ENCODE measurements at regions not wholly inside any gene's neighbourhood (a gene's known extent, or its start where the extent isn't known, plus 50 kb on each side); places are given as distances from the start of the nearest gene placed in this dataset.

DNA sequence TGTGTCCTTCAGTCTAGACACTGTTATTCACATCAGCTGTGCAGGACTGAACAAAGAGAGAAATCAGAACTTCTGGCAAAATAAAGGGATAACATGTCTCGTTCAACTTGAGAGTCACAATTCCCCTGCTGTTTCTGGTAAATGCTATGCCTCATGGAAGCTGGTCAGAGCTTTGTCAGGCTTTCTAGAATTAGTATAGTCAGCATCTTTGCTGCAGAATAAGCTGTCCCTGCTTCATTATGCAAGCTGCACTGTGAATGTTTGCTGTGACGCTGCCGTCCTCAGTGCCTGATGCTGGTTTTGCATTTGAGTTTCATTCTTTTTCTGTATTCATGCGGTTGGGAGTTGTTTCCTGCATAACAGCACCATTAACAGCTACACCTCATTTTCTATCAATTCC lies 96.4 kb upstream of the KCNJ6 start:
- Mint-ChIP-seq H3K9me3 (peaks cover 5% of the 10 kb centered on the region), H3K27me3 (peaks cover 13 to 28% of the 10 kb centered on the region in 2 donors), H3K36me3 (no peaks in the 10 kb centered on the region), H3K27ac (no peak overlapping the region), H3K4me1 (ENCODE audit: low read depth in 2 of 2) (no peaks in the 10 kb centered on the region), H3K4me3 (no peak overlapping the region)
- ATAC-seq = no peak
- DNase-seq (ENCODE audit: low spot score) = no peak

DNA sequence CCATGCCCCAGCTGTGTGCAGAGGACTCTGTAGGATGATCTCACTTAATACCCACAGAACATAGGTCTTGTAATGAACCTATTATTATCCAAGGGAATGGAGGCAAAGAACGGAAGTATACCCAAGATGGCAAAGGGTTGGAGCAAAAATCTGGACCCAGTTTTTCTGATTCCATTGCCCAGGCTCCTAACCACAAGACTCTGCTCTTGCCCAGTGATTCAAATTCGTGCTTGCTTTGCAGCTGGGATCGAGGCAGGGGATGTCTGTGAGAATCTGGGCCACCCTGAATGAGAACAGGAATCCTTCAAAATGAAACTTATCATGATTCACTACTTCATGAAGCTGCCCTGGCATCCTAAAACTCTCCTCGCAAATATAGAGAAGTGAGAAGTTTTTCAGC lies 97.5 kb upstream of the KCNJ6 start:
- Mint-ChIP-seq H3K4me1 (ENCODE audit: low read depth in 2 of 2) (no peaks in the 10 kb centered on the region), H3K4me3 (no peak overlapping the region), H3K36me3 (no peaks in the 10 kb centered on the region), H3K9me3 (peaks cover 5% of the 10 kb centered on the region), H3K27ac (no peak overlapping the region), H3K27me3 (peaks cover 14 to 28% of the 10 kb centered on the region in 2 donors)
- ATAC-seq (no peak), DNase-seq (ENCODE audit: low spot score) (no peak)

- no peak for DNase-seq (ENCODE audit: low spot score)
- Mint-ChIP-seq H3K4me3 (no peak overlapping the region), H3K9me3 (peaks cover 5% of the 10 kb centered on the region), H3K27me3 (peaks cover 12 to 23% of the 10 kb centered on the region in 2 donors), H3K4me1 (ENCODE audit: low read depth in 2 of 2) (no peaks in the 10 kb centered on the region), H3K36me3 (no peaks in the 10 kb centered on the region), H3K27ac (no peak overlapping the region)
- ATAC-seq = no peak
These were observed 98.0 kb upstream of the KCNJ6 start for GRCh38 chr21:38014298-38014697.

DNA sequence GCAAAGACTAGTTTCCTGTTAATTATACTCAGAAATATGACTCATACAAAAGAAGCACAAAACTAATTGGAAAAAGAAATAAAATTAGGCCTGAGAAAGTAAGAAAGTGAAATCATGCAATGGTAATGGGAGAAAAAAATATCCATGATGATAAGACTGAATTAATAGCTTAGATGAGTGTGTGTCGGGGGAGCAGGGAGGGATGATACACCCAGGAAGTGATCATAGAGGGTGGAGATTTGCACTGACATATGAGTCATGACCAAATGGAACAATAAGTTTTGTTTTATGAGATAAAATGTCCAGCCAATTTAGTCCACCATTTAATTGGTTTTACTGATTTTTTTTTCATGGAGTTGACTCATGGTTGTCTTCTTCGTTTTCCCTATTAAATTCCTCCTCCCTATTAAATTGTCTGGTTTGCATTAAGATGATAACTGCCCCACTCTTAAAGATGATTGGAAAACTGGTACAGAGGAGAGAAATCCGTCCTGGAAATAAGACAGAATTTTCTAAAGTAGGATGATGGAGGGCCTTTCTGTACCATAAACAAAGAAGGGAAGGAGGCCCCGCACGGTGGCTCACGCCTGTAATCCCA lies 111.7 kb upstream of the KCNJ6 start:
- Mint-ChIP-seq H3K27ac (no peak overlapping the region), H3K27me3 (peaks cover 0 to 17% of the 10 kb centered on the region in 2 donors), H3K4me1 (ENCODE audit: low read depth in 2 of 2) (no peaks in the 10 kb centered on the region), H3K9me3 (no peaks in the 10 kb centered on the region), H3K36me3 (no peaks in the 10 kb centered on the region), H3K4me3 (no peak overlapping the region)
- no peak for ATAC-seq
- DNase-seq (ENCODE audit: low spot score) = no peak

DNA sequence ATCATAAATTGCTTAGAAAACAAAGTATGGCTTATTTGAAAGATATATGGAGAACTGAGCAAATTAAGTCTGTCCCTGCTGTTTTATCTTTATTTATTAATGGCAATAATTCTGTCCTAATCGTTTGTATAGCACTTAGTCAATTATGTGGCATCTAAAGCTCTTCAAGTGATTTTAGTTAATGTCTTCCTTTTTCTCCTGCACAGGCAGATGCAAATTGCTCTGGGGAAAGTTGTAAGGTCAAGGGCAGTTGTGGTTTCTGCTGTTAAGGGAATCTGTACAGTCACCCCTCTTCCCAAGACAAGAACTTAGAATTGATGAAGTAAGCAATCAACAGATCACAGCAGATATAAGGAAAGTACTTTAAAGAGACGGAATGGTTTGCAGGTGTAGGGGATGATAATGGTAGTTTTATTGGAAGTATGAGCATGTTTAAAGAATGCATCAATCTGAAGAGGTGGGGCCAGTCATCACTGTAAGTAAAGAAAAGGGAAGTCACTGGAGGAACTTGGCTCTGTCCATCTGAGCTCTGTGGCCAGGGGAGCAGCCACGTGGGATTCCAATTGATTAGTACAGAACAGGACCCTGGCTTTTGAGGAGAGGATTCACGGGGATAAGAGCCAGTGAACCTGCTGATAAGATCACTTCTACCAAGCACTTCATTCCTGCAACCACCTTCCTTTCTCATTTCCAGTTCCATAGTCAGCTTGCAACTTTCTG lies 116.0 kb upstream of the KCNJ6 start:
- Mint-ChIP-seq H3K27ac (no peak overlapping the region), H3K36me3 (no peaks in the 10 kb centered on the region), H3K9me3 (no peaks in the 10 kb centered on the region)

DNA sequence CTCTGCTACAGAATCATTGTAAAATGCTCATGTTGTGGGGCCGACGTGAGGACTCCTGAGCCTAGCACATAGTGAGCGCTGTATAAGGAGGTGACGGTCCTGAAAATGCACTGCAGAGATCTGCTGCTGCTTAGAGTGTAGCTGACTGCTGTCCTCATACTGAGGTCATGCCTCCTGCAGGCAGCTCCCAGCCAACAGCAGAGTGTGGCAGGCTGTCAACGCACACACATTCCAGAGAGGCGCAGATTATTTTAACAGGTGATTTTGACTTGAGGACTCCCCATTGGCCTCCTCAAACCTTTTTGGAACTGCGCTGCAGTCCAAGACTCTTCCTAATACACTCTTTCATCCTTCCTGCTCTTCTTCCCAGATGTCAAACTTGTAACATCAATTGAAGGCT lies 119.8 kb upstream of the KCNJ6 start:
- DNase-seq (ENCODE audit: low spot score) (no peak), ATAC-seq (peak in 1 of 2 donors; percentile 48)
- H3K9me3 Mint-ChIP-seq = no peaks in the 10 kb centered on the region
- H3K27ac Mint-ChIP-seq = no peak overlapping the region
- H3K27me3 Mint-ChIP-seq = peaks cover 13 to 23% of the 10 kb centered on the region in 2 donors
- H3K4me1 Mint-ChIP-seq (ENCODE audit: low read depth in 2 of 2) = no peaks in the 10 kb centered on the region
- no peak overlapping the region for H3K4me3 Mint-ChIP-seq
- H3K36me3 Mint-ChIP-seq = no peaks in the 10 kb centered on the region

More for the DNA sequence above, 116.0 kb upstream of the KCNJ6 start:
- H3K4me3 Mint-ChIP-seq = no peak overlapping the region
- ATAC-seq (no peak), DNase-seq (ENCODE audit: low spot score) (no peak)
- H3K4me1 Mint-ChIP-seq (ENCODE audit: low read depth in 2 of 2) = no peaks in the 10 kb centered on the region
- H3K27me3 Mint-ChIP-seq = peaks cover 13 to 19% of the 10 kb centered on the region in 2 donors

GRCh38 chr21:38037416-38037815 lies 121.2 kb upstream of the KCNJ6 start:
- Mint-ChIP-seq H3K27ac (no peak overlapping the region), H3K4me3 (no peak overlapping the region), H3K36me3 (no peaks in the 10 kb centered on the region), H3K4me1 (ENCODE audit: low read depth in 2 of 2) (no peaks in the 10 kb centered on the region), H3K9me3 (no peaks in the 10 kb centered on the region), H3K27me3 (peaks cover 13 to 20% of the 10 kb centered on the region in 2 donors)
- DNase-seq (ENCODE audit: low spot score) = no peak
- ATAC-seq = no peak

DNA sequence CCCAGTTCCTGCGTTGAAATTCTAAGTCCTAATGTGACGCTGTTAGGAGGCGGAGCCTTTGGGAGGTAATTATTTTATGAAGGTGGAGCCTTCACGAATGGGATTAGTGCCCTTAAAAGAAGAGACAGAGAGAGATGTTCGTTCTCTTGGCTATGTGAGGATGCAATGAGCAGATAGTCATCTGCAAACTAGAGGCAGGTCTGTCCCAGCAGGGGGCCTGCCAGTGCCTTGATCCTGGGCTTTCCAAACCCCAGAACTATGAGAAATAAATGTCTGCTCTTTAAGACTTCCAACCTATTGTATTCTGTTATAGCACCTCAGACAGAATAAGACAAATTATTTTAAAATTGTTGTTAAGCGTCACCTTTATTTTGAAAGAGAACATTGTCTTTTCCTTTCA lies 123.1 kb upstream of the KCNJ6 start:
- H3K36me3 Mint-ChIP-seq = no peaks in the 10 kb centered on the region

DNA sequence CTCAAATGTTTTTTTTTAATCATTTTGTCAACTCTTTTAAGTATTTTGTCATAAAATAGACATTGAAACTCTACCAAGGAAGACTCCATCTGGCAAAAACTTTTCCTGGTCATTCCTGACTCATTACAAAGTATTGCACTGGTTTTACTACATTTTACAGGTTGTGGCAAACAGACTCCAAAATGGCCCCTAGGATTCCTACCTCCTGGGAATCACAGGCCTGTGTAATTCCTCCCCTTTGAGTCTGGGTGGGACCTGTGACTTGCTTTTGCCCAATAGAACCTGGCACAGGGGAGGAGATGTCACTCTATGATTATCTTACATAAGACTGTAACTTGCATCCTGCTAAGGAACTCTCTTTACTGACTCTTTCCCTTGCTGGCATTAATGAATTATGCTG lies 123.6 kb upstream of the KCNJ6 start:
- no peaks in the 10 kb centered on the region for H3K9me3 Mint-ChIP-seq
- no peak overlapping the region for H3K4me3 Mint-ChIP-seq
- no peak for ATAC-seq
- no peak for DNase-seq (ENCODE audit: low spot score)
- H3K27ac Mint-ChIP-seq = no peak overlapping the region
- H3K4me1 Mint-ChIP-seq (ENCODE audit: low read depth in 2 of 2) = no peaks in the 10 kb centered on the region
- no peaks in the 10 kb centered on the region for H3K36me3 Mint-ChIP-seq
- H3K27me3 Mint-ChIP-seq = peaks cover 14 to 21% of the 10 kb centered on the region in 2 donors

More for the DNA sequence above, 123.1 kb upstream of the KCNJ6 start:
- Mint-ChIP-seq H3K27ac (no peak overlapping the region), H3K4me3 (no peak overlapping the region), H3K4me1 (ENCODE audit: low read depth in 2 of 2) (no peaks in the 10 kb centered on the region), H3K27me3 (peaks cover 14 to 21% of the 10 kb centered on the region in 2 donors), H3K9me3 (no peaks in the 10 kb centered on the region)
- ATAC-seq = no peak
- DNase-seq (ENCODE audit: low spot score) = no peak

GRCh38 chr21:38041493-38041892 lies 125.2 kb upstream of the KCNJ6 start:
- DNase-seq (ENCODE audit: low spot score) (no peak), ATAC-seq (no peak)
- Mint-ChIP-seq H3K27me3 (peaks cover 14 to 17% of the 10 kb centered on the region in 2 donors), H3K4me1 (ENCODE audit: low read depth in 2 of 2) (no peaks in the 10 kb centered on the region), H3K4me3 (no peak overlapping the region), H3K9me3 (no peaks in the 10 kb centered on the region), H3K36me3 (no peaks in the 10 kb centered on the region), H3K27ac (no peak overlapping the region)

DNA sequence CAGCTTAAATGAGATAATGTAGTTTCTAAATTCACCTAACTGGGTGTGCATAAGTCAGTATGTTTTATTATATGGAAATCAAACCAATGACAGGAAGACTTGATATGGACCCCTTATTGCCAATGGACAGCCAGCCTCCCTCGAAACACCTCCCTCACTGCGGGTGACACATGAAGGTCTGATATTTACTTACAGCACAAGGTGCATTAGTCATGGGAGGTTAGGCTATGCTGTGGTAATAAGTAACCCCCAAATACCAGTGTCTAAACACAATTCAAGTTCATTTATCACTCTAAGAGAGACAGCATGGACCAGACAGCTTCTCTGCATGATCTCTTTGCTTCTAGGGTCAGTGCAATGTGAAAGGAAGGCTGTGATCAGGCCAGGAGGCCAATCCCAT lies 126.0 kb upstream of the KCNJ6 start:
- H3K36me3 Mint-ChIP-seq = no peaks in the 10 kb centered on the region
- peaks cover 7 to 16% of the 10 kb centered on the region in 2 donors for H3K27me3 Mint-ChIP-seq
- no peak overlapping the region for H3K27ac Mint-ChIP-seq
- H3K4me1 Mint-ChIP-seq (ENCODE audit: low read depth in 2 of 2) = no peaks in the 10 kb centered on the region
- no peak for DNase-seq (ENCODE audit: low spot score)
- no peaks in the 10 kb centered on the region for H3K9me3 Mint-ChIP-seq
- no peak for ATAC-seq
- no peak overlapping the region for H3K4me3 Mint-ChIP-seq

DNA sequence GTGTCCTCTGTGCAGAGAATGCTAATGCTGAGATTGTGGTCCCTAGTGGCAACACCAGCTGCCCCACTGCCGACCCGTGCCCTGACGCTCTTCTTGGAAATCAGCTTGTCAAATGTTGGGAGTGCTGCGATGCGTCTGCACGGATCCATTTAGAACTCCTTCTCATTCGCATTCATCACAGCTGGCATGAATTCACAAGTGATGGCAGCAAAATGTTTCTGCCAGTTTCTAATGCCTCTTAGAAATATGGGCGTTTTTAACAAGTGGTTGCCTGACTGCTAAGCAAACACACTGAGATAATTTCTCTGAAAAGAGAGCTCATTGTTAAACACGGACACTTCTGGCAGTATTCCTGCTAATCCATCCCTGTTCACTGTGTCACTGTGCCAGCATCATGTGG lies 131.9 kb upstream of the KCNJ6 start:
- no peak overlapping the region for H3K27ac Mint-ChIP-seq
- H3K36me3 Mint-ChIP-seq = no peaks in the 10 kb centered on the region
- H3K4me3 Mint-ChIP-seq = no peak overlapping the region
- no peak for ATAC-seq
- H3K27me3 Mint-ChIP-seq = peaks cover 7 to 8% of the 10 kb centered on the region in 2 donors
- no peaks in the 10 kb centered on the region for H3K4me1 Mint-ChIP-seq (ENCODE audit: low read depth in 2 of 2)
- no peaks in the 10 kb centered on the region for H3K9me3 Mint-ChIP-seq
- DNase-seq (ENCODE audit: low spot score) = no peak

DNA sequence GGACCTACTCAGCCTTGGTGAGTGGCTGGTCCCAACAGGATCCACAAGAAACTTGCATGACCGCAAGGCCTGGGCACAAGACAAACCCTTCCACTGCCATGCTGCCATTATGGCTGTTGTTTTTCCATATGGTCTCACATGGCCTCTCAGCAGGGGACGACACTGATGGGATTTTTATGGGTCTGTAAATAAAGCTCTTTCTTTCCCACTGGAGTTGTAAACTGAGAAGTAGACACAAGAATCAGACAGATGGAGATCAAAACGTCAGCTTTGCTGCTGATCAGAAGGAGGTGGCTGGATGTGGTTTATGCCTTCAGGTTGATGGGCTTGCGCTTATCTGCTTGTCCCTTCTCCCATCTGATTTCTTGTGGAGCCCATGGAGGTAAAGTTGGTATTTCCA lies 138.1 kb upstream of the KCNJ6 start:
- ATAC-seq (no peak), DNase-seq (ENCODE audit: low spot score) (no peak)
- Mint-ChIP-seq H3K4me3 (no peak overlapping the region), H3K4me1 (ENCODE audit: low read depth in 2 of 2) (no peaks in the 10 kb centered on the region), H3K27me3 (peaks cover 10 to 16% of the 10 kb centered on the region in 2 donors), H3K36me3 (no peaks in the 10 kb centered on the region), H3K27ac (no peak overlapping the region), H3K9me3 (peaks cover 10% of the 10 kb centered on the region)

DNA sequence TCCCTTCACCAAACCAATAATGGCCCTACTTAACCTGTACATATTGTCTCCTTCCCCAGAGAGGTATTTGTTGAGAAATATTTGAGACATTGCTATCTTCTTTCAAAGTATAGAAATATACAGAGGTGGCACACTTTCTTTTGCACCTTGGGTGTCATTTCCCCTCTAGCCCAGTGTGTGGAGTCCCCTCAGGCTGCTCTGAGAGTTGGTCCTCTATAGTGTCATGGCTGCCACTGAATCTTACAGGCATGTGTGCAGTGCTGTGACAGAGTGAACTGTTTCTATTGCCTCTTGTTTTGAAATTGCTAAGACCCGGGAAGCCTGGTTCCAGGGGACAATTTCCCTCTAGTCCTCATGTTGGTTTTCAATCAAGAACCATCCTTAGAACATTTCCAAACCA lies 140.2 kb upstream of the KCNJ6 start:
- Mint-ChIP-seq H3K4me3 (no peak overlapping the region), H3K9me3 (peaks cover 12% of the 10 kb centered on the region), H3K27me3 (peaks cover 10 to 16% of the 10 kb centered on the region in 2 donors), H3K4me1 (ENCODE audit: low read depth in 2 of 2) (no peaks in the 10 kb centered on the region), H3K36me3 (no peaks in the 10 kb centered on the region), H3K27ac (no peak overlapping the region)
- ATAC-seq (no peak), DNase-seq (ENCODE audit: low spot score) (no peak)
